Activated CD8-positive, alpha-beta T cell treated with anti-CD3 and anti-CD28 coated beads for 36 hours (primary cell): ENCODE measurements at regions not wholly inside any gene's neighbourhood (a gene's known extent, or its start where the extent isn't known, plus 50 kb on each side); places are given as distances from the start of the nearest gene placed in this dataset.

Experiments
- ATAC-seq: fragments of 200-7000 bp; cut with Tn5 transposase; one replicate; pipeline ENCODE4 v1.10.0; 2021; ENCODE audit warnings: mild to moderate bottlenecking, moderate library complexity
- CTCF ChIA-PET: fragments of 350-600 bp; sonication (Branson Sonifier 250); formaldehyde crosslinking; loops from one replicate; lab custom pipeline; 2021; ENCODE audit warnings: antibody characterized with exemption; lab: Charles Lee
- POLR2A ChIA-PET: fragments of 350-600 bp; sonication (Branson Sonifier 250); formaldehyde crosslinking; loops from one replicate; lab custom pipeline; 2021; ENCODE audit warnings: antibody characterized with exemption; lab: Charles Lee
- DNase-seq: peaks from one replicate; pipeline ENCODE4 v3.0.0-alpha.2; 2020
- H3K27ac Mint-ChIP-seq: one replicate; pipeline ENCODE4 v1.8.0; 2021; ENCODE audit warnings: mild to moderate bottlenecking, mixed read lengths
- H3K27me3 Mint-ChIP-seq: one replicate; pipeline ENCODE4 v1.8.0; 2021; ENCODE audit warnings: mixed read lengths
- H3K36me3 Mint-ChIP-seq: one replicate; pipeline ENCODE4 v1.8.0; 2021; ENCODE audit warnings: low read depth, mixed read lengths
- H3K4me1 Mint-ChIP-seq: one replicate; pipeline ENCODE4 v1.8.0; 2021; ENCODE audit warnings: low read depth, mixed read lengths
- H3K4me3 Mint-ChIP-seq: one replicate; pipeline ENCODE4 v1.8.0; 2021; ENCODE audit warnings: mild to moderate bottlenecking, moderate library complexity, mixed read lengths
- H3K9me3 Mint-ChIP-seq: one replicate; pipeline ENCODE4 v1.8.0; 2021; ENCODE audit warnings: mixed read lengths
- intact Hi-C: fragments of 100-400 bp; cut with micrococcal nuclease; formaldehyde crosslinking; loops from one replicate; pipeline ENCODE4 v1.10.0; 2022
- TF ChIP-seq, protein P1 (sequence below): fragments of 200-600 bp; IDR thresholded peaks from one replicate; pipeline ENCODE4 v1.8.0; 2022; ENCODE audit warnings: antibody characterized with exemption, mild to moderate bottlenecking

DNA sequence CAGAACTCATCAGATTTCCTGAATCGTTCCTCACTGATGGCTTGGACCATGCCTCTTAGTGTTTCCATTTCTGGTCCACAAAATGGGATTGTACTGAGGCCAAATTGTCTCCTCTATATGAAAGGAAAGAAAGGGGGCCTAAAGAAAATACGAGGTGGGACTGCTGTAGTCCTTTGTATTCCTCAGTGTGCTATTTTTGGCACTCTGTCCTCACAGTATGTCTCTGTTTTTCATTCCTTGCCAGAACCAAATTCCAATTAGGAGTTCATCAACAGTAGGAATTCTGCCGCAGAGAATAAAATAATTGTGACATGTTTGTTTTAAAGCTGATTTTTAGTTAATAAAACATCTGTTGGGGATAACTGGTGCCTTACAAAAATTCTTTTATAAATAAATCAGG lies 515.7 kb downstream of the SMARCA1 start:
- TF ChIP-seq, protein P1, sequence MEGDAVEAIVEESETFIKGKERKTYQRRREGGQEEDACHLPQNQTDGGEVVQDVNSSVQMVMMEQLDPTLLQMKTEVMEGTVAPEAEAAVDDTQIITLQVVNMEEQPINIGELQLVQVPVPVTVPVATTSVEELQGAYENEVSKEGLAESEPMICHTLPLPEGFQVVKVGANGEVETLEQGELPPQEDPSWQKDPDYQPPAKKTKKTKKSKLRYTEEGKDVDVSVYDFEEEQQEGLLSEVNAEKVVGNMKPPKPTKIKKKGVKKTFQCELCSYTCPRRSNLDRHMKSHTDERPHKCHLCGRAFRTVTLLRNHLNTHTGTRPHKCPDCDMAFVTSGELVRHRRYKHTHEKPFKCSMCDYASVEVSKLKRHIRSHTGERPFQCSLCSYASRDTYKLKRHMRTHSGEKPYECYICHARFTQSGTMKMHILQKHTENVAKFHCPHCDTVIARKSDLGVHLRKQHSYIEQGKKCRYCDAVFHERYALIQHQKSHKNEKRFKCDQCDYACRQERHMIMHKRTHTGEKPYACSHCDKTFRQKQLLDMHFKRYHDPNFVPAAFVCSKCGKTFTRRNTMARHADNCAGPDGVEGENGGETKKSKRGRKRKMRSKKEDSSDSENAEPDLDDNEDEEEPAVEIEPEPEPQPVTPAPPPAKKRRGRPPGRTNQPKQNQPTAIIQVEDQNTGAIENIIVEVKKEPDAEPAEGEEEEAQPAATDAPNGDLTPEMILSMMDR = no peak
- H3K36me3 Mint-ChIP-seq = no peaks in the 10 kb centered on the region
- no peaks in the 10 kb centered on the region for H3K27me3 Mint-ChIP-seq
- CTCF ChIA-PET = no interaction called here
- intact Hi-C loops = no loop called here
- H3K4me1 Mint-ChIP-seq = no peaks in the 10 kb centered on the region
- no peak overlapping the region for H3K4me3 Mint-ChIP-seq
- POLR2A ChIA-PET = no interaction called here
- ATAC-seq (no peak), DNase-seq (no peak)
- no peaks in the 10 kb centered on the region for H3K9me3 Mint-ChIP-seq
- no peak overlapping the region for H3K27ac Mint-ChIP-seq

DNA sequence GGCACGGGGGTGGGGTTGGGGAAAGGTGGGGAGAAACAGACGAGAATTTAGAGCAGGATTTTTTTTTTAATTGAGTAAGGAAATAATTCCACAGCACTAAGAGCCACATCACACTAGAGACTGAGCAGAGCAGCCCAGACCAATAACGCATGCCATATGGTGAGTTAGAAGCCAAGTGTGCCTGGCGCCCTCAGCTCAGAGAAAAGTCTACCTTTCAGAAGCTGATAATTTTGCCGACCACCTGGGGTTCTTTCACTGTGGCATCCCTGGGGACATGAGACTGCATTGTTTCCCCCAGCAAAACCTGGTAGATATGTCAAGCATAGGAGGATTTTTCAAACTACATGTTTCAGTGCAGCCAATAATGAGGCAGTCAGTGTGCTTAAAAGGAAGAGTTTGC lies 516.8 kb downstream of the SMARCA1 start:
- ATAC-seq = no peak
- intact Hi-C loops = no loop called here
- ChIA-PET POLR2A (no interaction called here), CTCF (no interaction called here)
- Mint-ChIP-seq H3K36me3 (no peaks in the 10 kb centered on the region), H3K27me3 (no peaks in the 10 kb centered on the region), H3K27ac (no peak overlapping the region), H3K4me3 (no peak overlapping the region), H3K9me3 (no peaks in the 10 kb centered on the region), H3K4me1 (no peaks in the 10 kb centered on the region)
- TF ChIP-seq, protein P1 = no peak
- DNase-seq = no peak

DNA sequence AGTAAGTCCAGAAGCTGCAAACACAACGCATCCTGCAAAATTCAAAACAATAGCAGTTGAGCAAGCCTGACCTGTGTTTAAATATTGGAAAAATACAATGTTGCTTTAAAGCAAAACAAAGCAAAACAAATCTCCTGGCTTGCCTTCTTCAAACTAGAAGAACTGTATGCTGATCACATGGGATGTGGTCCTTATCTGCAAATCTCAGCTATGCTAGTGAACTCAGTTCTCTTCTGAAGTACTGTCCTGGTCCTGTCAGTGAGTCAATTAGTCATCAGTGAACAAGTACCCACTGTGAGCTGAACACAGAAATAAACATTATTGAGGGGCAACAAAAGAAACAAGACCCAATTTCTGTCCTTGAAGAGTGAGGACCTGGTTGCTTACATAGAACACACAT lies 522.5 kb downstream of the SMARCA1 start:
- DNase-seq = no peak

DNA sequence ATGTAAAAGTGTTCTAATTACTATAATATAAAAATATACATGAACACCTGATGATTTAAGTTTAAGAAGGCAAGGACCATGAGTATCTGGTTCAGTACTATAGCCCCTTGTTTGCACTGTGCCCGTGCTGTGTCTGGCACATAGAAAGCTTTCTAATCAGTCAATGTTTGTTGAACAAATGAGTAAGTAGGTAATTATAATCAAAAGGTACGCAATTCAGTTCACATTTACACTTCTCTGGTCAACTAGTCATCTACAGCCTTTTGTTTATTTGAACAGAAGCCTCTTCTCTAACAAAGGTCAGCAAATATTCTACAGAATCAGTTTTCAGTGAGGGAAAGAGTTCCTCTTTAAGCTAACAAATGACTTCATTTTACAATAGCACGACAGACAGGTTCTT lies 523.3 kb downstream of the SMARCA1 start:
- Mint-ChIP-seq H3K9me3 (no peaks in the 10 kb centered on the region), H3K4me1 (no peaks in the 10 kb centered on the region), H3K4me3 (no peak overlapping the region), H3K27ac (no peak overlapping the region), H3K36me3 (no peaks in the 10 kb centered on the region), H3K27me3 (no peaks in the 10 kb centered on the region)
- intact Hi-C loops = no loop called here
- POLR2A ChIA-PET = no interaction called here
- no peak for DNase-seq
- TF ChIP-seq, protein P1 = no peak
- ATAC-seq = no peak
- CTCF ChIA-PET = no interaction called here

More for the DNA sequence above, 522.5 kb downstream of the SMARCA1 start:
- no peaks in the 10 kb centered on the region for H3K9me3 Mint-ChIP-seq
- no peak overlapping the region for H3K27ac Mint-ChIP-seq
- H3K27me3 Mint-ChIP-seq = no peaks in the 10 kb centered on the region
- no peak for ATAC-seq
- ChIA-PET POLR2A (no interaction called here), CTCF (no interaction called here)
- H3K4me1 Mint-ChIP-seq = no peaks in the 10 kb centered on the region
- TF ChIP-seq, protein P1 = no peak
- intact Hi-C loops = no loop called here
- no peaks in the 10 kb centered on the region for H3K36me3 Mint-ChIP-seq
- no peak overlapping the region for H3K4me3 Mint-ChIP-seq

DNA sequence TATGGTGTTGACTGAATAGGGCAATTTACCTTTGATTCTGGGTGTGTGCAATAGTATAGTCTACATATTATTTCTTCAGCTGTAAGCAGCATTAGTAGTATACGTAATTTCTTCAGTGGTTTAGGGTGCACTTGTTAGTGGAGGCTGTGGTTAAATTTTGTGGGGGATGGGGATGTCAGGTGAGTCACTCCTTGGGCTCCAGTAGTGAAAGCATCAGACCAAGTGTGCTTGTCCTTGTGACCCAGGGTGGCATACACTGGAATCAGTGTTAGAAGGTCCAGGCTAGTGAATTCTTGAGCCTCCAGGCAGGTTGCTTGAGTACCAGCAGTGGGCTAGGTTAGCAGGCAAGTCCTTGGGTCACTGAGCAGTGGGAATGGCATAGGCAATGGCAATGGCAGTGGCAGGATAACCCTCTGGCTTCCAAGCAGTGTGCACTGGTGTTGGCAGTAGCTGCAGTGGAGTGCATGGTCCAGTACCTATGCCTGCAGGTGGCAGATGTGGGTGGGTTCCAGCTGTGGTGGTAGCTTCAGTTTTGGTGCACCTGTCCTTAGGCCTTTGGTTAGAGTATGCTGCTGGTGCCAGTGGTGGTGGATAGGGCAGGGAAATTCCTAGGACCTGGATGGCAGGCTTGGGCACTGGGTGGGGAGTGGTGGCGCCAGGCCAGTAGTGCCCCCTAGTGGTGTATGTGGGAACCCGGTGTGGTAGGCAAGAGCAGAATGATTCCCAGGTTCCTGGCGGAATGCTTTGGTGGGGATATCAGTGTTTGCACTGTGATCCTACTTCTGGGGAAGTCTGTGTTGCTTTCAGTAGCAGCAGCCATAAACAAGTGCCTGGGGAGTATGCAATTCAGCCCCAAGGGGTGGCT lies 531.0 kb downstream of the SMARCA1 start:
- H3K27me3 Mint-ChIP-seq = no peaks in the 10 kb centered on the region
- no peaks in the 10 kb centered on the region for H3K4me1 Mint-ChIP-seq
- H3K27ac Mint-ChIP-seq = no peak overlapping the region
- DNase-seq (no peak), ATAC-seq (no peak)
- TF ChIP-seq, protein P1 = no peak
- POLR2A ChIA-PET = no interaction called here
- CTCF ChIA-PET = interaction anchor here (1.2 kb wide), 1 partner anchor 22 kb away, joined by 4 read pairs; no protein-coding TSS in a partner anchor
- intact Hi-C loops = no loop called here
- H3K4me3 Mint-ChIP-seq = no peak overlapping the region
- no peaks in the 10 kb centered on the region for H3K36me3 Mint-ChIP-seq
- H3K9me3 Mint-ChIP-seq = peaks cover 4% of the 10 kb centered on the region
